H9 (cell line): ENCODE measurements at regions not wholly inside any gene's neighbourhood (a gene's known extent, or its start where the extent isn't known, plus 50 kb on each side); places are given as distances from the start of the nearest gene placed in this dataset.

Experiments
- DNase-seq: peaks from one replicate; pipeline ENCODE4 v3.0.0-alpha.2; 2017
- H2AFZ ChIP-seq: one replicate; pipeline ENCODE4 v1.6.1; 2013; ENCODE audit warnings: mild to moderate bottlenecking, low read length, control low read depth, moderate library complexity
- H2AK5ac ChIP-seq: 2 replicates; pipeline ENCODE4 v1.6.1; 2013; ENCODE audit warnings: low read length, control low read depth, mixed read lengths; ENCODE audit not compliant: insufficient read length
- H2BK120ac ChIP-seq: one replicate; pipeline ENCODE4 v1.6.1; 2013; ENCODE audit warnings: low read depth, mild to moderate bottlenecking, low read length, control low read depth, inconsistent platforms; ENCODE audit not compliant: poor library complexity, severe bottlenecking
- H2BK12ac ChIP-seq: 2 replicates; pipeline ENCODE4 v1.6.1; 2013; ENCODE audit warnings: low read length, control low read depth, mixed read lengths, low read depth; ENCODE audit not compliant: insufficient read length
- H2BK15ac ChIP-seq: 2 replicates; pipeline ENCODE4 v1.6.1; 2013; ENCODE audit warnings: low read depth, low read length, control low read depth
- H2BK20ac ChIP-seq: one replicate; pipeline ENCODE4 v1.6.1; 2013; ENCODE audit warnings: low read depth, mild to moderate bottlenecking, low read length, control low read depth, inconsistent platforms; ENCODE audit not compliant: poor library complexity, severe bottlenecking
- H2BK5ac ChIP-seq: 2 replicates; pipeline ENCODE4 v1.6.1; 2013; ENCODE audit warnings: low read length, control low read depth, mixed read lengths; ENCODE audit not compliant: insufficient read length
- H3K14ac ChIP-seq: 2 replicates; pipeline ENCODE4 v1.6.1; 2013; ENCODE audit warnings: low read length, control low read depth; ENCODE audit not compliant: insufficient read depth
- H3K18ac ChIP-seq: 2 replicates; pipeline ENCODE4 v1.6.1; 2013; ENCODE audit warnings: low read depth, mild to moderate bottlenecking, mixed read lengths, low read length, control low read depth; ENCODE audit not compliant: insufficient read length
- H3K23ac ChIP-seq: 2 replicates; pipeline ENCODE4 v1.6.1; 2013; ENCODE audit warnings: low read length, control low read depth, mixed read lengths, low read depth; ENCODE audit not compliant: insufficient read length
- H3K23me2 ChIP-seq: 2 replicates; pipeline ENCODE4 v1.6.1; 2013; ENCODE audit warnings: low read depth, mild to moderate bottlenecking, mixed read lengths, low read length, control low read depth; ENCODE audit not compliant: insufficient read length, poor library complexity, severe bottlenecking
- H3K27ac ChIP-seq: 2 replicates; pipeline ENCODE4 v1.5.1; 2013; ENCODE audit warnings: low read length, control low read depth, mixed read lengths, low read depth; ENCODE audit not compliant: insufficient read length
- H3K27me3 ChIP-seq: 2 replicates; pipeline ENCODE4 v1.6.1; 2013; ENCODE audit warnings: low read length, control low read depth, inconsistent platforms; ENCODE audit not compliant: insufficient read depth
- H3K4ac ChIP-seq: 2 replicates; pipeline ENCODE4 v1.6.1; 2013; ENCODE audit warnings: low read depth, mild to moderate bottlenecking, control low read depth, inconsistent platforms, low read length, moderate library complexity
- H3K4me1 ChIP-seq: 2 replicates; pipeline ENCODE4 v1.6.1; 2013; ENCODE audit warnings: low read length, control low read depth, inconsistent platforms; ENCODE audit not compliant: insufficient read depth
- H3K4me2 ChIP-seq: 2 replicates; pipeline ENCODE4 v1.6.1; 2013; ENCODE audit warnings: low read length, control low read depth, mixed read lengths; ENCODE audit not compliant: insufficient read length, insufficient read depth
- H3K56ac ChIP-seq: 2 replicates; pipeline ENCODE4 v1.6.1; 2013; ENCODE audit warnings: low read depth, mild to moderate bottlenecking, mixed read lengths, low read length, control low read depth; ENCODE audit not compliant: insufficient read length
- H3K79me1 ChIP-seq: 2 replicates; pipeline ENCODE4 v1.6.1; 2013; ENCODE audit warnings: low read depth, mild to moderate bottlenecking, moderate library complexity, low read length, control low read depth, inconsistent platforms; ENCODE audit not compliant: insufficient read depth, poor library complexity, severe bottlenecking
- H3K79me2 ChIP-seq: 2 replicates; pipeline ENCODE4 v1.6.1; 2013; ENCODE audit warnings: low read length, control low read depth, inconsistent platforms; ENCODE audit not compliant: insufficient read depth
- H3K9ac ChIP-seq: 2 replicates; pipeline ENCODE4 v1.6.1; 2013; ENCODE audit warnings: low read length, control low read depth, mixed read lengths; ENCODE audit not compliant: insufficient read length; ENCODE audit errors: extremely low read depth
- H3K9me3 ChIP-seq: one replicate; pipeline ENCODE4 v1.6.1; 2013; ENCODE audit warnings: low read depth, low read length, inconsistent platforms; ENCODE audit not compliant: control insufficient read depth
- H3T11ph ChIP-seq: one replicate; pipeline ENCODE4 v1.6.1; 2013; ENCODE audit warnings: mild to moderate bottlenecking, low read length, control low read depth, inconsistent platforms
- H4K20me1 ChIP-seq: one replicate; pipeline ENCODE4 v1.6.1; 2013; ENCODE audit not compliant: control insufficient read depth, insufficient read length, insufficient read depth
- H4K5ac ChIP-seq: 2 replicates; pipeline ENCODE4 v1.6.1; 2013; ENCODE audit warnings: low read depth, mild to moderate bottlenecking, mixed read lengths, low read length, control low read depth; ENCODE audit not compliant: insufficient read length
- H4K8ac ChIP-seq: replicated peaks from 2 replicates; pipeline ENCODE4 v1.6.1; 2013; ENCODE audit warnings: low read length, control low read depth, mixed read lengths, low read depth; ENCODE audit not compliant: insufficient read length
- H4K91ac ChIP-seq: 2 replicates; pipeline ENCODE4 v1.6.1; 2013; ENCODE audit warnings: low read depth, mild to moderate bottlenecking, moderate library complexity, mixed read lengths, low read length, control low read depth; ENCODE audit not compliant: insufficient read length
- H3K27ac Mint-ChIP-seq, 3 experiments: 2 replicates in 2 of 3; 3 replicates in 1 of 3; pipeline ENCODE4 v1.8.0; 2020 to 2021; ENCODE audit warnings: mixed read lengths in 3 of 3, mild to moderate bottlenecking in 1 of 3, moderate library complexity in 1 of 3
- H3K27me3 Mint-ChIP-seq: 2 replicates; pipeline ENCODE4 v1.8.0; 2021; ENCODE audit warnings: low read depth, mild to moderate bottlenecking, moderate library complexity, mixed read lengths
- H3K36me3 Mint-ChIP-seq, 3 experiments: 2 replicates in 2 of 3; 3 replicates in 1 of 3; pipeline ENCODE4 v1.8.0; 2020 to 2021; ENCODE audit warnings: low read depth in 3 of 3, mixed read lengths in 3 of 3; ENCODE audit not compliant: insufficient read depth in 1 of 3
- H3K4me1 Mint-ChIP-seq, 2 experiments: 2 replicates each; pipeline ENCODE4 v1.8.0; 2020; ENCODE audit warnings: mixed read lengths in 2 of 2
- H3K4me3 Mint-ChIP-seq, 2 experiments: 2 replicates in 1 of 2; 3 replicates in 1 of 2; pipeline ENCODE4 v1.8.0; 2020 to 2021; ENCODE audit warnings: mild to moderate bottlenecking in 2 of 2, mixed read lengths in 2 of 2, moderate library complexity in 1 of 2
- H3K9me3 Mint-ChIP-seq, 2 experiments: 2 replicates in 1 of 2; 3 replicates in 1 of 2; pipeline ENCODE4 v1.8.0; 2020; ENCODE audit warnings: mild to moderate bottlenecking in 2 of 2, mixed read lengths in 2 of 2, moderate library complexity in 1 of 2
- CTCF ChIP-seq: fragments of 200-600 bp; sonication (generic); conservative IDR thresholded peaks from 3 replicates; pipeline ENCODE4 v1.8.0; 2021; ENCODE audit warnings: antibody characterized with exemption, mild to moderate bottlenecking
- WGBS: extraction: QIAGEN DNeasy Blood & Tissue Kit; methylation state at CpG from one replicate; pipeline ENCODE4 v1.1.7; 2013; ENCODE audit warnings: missing lambda C conversion rate, low lambda C conversion rate, mixed read lengths; ENCODE audit not compliant: insufficient read length; ENCODE audit errors: extremely low coverage; 5-methylcytosine and 5-hydroxymethylcytosine counted together

- H3K4ac ChIP-seq, result no peak overlapping the region
- no peak overlapping the region for H2AFZ ChIP-seq
- H3K9ac ChIP-seq, result no peak overlapping the region
- no peak overlapping the region for H3K56ac ChIP-seq
- no peaks in the 10 kb centered on the region for H3K9me3 ChIP-seq
- no peaks in the 10 kb centered on the region for H3K79me2 ChIP-seq
- no peaks in the 10 kb centered on the region for H3K79me1 ChIP-seq
- H4K8ac ChIP-seq, result no peak overlapping the region
- no peak overlapping the region for H3K4me2 ChIP-seq
- H3K9me3 Mint-ChIP-seq, result no peaks in the 10 kb centered on the region; a peak in 1 of 5 replicates
- H3K4me1 Mint-ChIP-seq, result peaks cover 21 to 29% of the 10 kb centered on the region in 2 experiments
- H3K23me2 ChIP-seq, result no peaks in the 10 kb centered on the region
- H3K27me3 Mint-ChIP-seq, result peaks cover 26% of the 10 kb centered on the region
- no peak overlapping the region for H3K27ac ChIP-seq
- H3K4me3 Mint-ChIP-seq, result no peak overlapping the region
- no peak overlapping the region for H3K18ac ChIP-seq
- peaks cover 3% of the 10 kb centered on the region; the same call in 1 of the 2 replicates for H3K4me1 ChIP-seq
- DNase-seq, result no peak
- H3K36me3 Mint-ChIP-seq, result no peaks in the 10 kb centered on the region
- no peak overlapping the region for H2BK20ac ChIP-seq
- no peak overlapping the region for H4K5ac ChIP-seq
- no peak for TF ChIP-seq CTCF
- no peaks in the 10 kb centered on the region for H4K20me1 ChIP-seq
- no peaks in the 10 kb centered on the region; the same call in 1 of the 2 replicates for H3K27me3 ChIP-seq
- H2BK15ac ChIP-seq, result no peak overlapping the region
- H3K14ac ChIP-seq, result no peak overlapping the region
- no CpG with 5 or more reads among the region's 14 CpGs for WGBS
- no peak overlapping the region for H2AK5ac ChIP-seq
- H2BK5ac ChIP-seq, result no peak overlapping the region
- H3T11ph ChIP-seq, result no peak overlapping the region
- H3K23ac ChIP-seq, result no peak overlapping the region
- H2BK120ac ChIP-seq, result no peak overlapping the region
- H2BK12ac ChIP-seq, result no peak overlapping the region
- H4K91ac ChIP-seq, result no peak overlapping the region
- H3K27ac Mint-ChIP-seq, result no peak overlapping the region
Observed at GRCh38 chr16:86191663-86192062, 292.7 kb downstream of the IRF8 start.
